ENCODE measurements at regions not wholly inside any gene's neighbourhood (a gene's known extent, or its start where the extent isn't known, plus 50 kb on each side); places are given as distances from the start of the nearest gene placed in this dataset.

DNA sequence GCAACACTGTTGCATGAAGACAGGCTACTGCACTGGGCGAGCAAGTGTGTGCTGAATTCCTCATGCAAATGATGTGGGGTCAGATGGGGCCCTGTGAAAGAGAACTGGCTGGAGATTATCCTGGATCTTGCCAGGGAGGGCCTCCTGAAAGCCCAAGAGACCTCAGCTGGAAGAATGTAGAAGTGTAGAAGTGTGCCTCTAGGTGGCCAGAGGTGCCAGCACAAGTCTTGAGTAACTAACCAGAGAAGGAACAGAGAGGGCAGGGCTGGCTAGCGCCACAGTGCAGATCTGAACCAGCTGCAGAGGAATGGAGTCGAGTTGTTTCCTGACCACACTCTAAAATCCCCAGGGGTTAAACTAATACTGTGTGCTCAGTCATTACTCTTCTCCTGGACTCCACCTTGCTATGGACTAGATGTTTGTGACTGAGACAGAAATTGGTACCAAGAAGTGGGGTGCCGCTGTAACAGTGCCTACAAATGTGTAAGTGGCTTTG lies 399.3 kb downstream of the LRATD1 start:
- H3K27me3 Mint-ChIP-seq: peaks cover 22% of the 10 kb centered on the region
- DNase-seq: no peak
- no peaks in the 10 kb centered on the region for H3K9me3 Mint-ChIP-seq
- no peak overlapping the region for H3K4me3 Mint-ChIP-seq
- H3K4me1 Mint-ChIP-seq: no peaks in the 10 kb centered on the region
- CTCF ChIA-PET: no interaction called here
- H3K27ac Mint-ChIP-seq: no peak overlapping the region
- no peaks in the 10 kb centered on the region for H3K36me3 Mint-ChIP-seq

DNA sequence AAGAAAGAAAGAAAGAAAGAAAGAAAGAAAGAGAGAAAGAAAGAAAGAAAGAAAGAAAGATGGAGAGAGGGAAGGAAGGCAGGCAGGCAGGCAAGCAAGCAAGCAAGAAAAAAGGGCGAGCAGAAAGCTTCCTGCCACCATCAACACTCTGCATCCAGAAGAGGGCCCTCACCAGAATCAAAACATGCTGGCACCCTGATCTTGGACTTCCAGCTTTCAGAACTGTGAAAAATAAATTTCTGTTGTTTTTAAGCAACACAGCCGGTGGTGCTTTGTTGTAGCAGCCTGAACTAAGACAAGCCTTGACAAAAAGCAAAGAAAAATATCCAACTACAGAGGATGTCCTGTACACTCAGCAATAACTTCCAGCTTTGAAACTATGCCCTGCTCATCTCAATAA lies 401.7 kb downstream of the LRATD1 start:
- no peaks in the 10 kb centered on the region for H3K9me3 Mint-ChIP-seq
- H3K4me1 Mint-ChIP-seq: no peaks in the 10 kb centered on the region
- CTCF ChIA-PET: no interaction called here
- DNase-seq: no peak
- H3K4me3 Mint-ChIP-seq: no peak overlapping the region
- no peak overlapping the region for H3K27ac Mint-ChIP-seq
- H3K27me3 Mint-ChIP-seq: peaks cover 22% of the 10 kb centered on the region
- H3K36me3 Mint-ChIP-seq: no peaks in the 10 kb centered on the region

DNA sequence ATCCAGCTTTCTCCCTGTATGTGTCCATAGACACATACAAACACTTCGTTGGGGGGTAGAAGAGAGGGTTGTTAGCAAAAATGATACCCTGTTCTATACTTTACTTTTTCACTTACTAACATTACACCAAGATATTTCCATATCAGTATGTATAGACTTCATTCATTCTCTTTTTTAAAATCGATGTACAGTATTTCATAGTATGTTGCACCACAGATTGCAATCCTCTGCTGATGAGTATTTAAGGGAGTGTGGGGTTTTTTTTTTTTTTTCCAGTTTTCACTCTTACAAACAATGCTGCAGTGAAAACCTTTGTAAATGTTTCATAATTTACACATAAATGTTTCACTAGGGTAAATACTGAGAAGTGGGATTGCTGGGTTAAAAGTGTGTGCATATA lies 402.3 kb downstream of the LRATD1 start:
- H3K27me3 Mint-ChIP-seq: peaks cover 22% of the 10 kb centered on the region
- no peaks in the 10 kb centered on the region for H3K4me1 Mint-ChIP-seq
- H3K9me3 Mint-ChIP-seq: no peaks in the 10 kb centered on the region
- DNase-seq: no peak
- no peak overlapping the region for H3K27ac Mint-ChIP-seq
- CTCF ChIA-PET: no interaction called here
- no peaks in the 10 kb centered on the region for H3K36me3 Mint-ChIP-seq
- H3K4me3 Mint-ChIP-seq: no peak overlapping the region

DNA sequence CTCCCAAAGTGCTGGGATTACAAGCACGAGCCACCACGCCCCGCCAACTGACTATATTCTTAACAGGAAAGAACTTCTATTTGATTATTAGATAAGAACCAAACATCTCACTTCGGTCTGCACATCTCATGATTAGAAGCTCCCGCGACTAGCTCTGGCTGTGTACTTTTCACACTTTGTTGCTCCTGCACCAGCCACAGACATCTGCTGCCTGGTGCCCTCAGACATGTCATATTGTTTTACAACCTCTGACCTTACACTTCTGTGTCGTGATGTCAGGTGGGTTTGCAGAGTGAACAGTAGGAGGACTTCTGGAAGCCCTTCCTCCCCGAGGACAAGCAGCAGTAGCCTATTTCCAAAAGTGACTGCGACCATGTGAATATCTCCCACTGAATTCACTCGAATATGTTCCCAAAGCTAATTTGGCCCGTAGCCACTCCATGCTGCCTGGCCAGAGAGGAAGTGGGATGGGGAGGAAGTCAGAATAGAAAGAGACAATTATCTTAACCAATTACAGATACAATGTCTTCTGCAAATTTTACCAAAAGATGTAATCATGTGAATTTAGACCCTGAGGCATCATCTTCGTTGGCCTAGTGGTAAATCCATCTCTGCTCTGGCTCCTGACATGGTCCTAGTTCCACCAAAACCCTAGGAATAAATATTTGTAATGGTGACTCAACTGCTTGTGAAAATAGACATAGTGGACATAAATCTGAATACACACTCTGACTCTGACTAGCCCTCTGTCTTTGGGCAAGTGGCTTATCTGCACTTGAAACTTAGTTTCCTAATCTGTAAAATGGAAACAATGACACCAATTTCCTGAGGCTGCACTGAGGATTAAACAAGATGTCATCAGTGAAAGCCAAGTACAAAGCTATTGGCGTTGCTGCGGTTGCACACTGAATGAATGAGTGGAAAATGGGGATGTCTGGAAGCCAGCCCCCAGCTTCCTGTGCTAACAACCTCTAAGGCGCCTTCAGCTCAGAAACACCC lies 406.1 kb downstream of the LRATD1 start:
- CTCF ChIA-PET: no interaction called here

DNA sequence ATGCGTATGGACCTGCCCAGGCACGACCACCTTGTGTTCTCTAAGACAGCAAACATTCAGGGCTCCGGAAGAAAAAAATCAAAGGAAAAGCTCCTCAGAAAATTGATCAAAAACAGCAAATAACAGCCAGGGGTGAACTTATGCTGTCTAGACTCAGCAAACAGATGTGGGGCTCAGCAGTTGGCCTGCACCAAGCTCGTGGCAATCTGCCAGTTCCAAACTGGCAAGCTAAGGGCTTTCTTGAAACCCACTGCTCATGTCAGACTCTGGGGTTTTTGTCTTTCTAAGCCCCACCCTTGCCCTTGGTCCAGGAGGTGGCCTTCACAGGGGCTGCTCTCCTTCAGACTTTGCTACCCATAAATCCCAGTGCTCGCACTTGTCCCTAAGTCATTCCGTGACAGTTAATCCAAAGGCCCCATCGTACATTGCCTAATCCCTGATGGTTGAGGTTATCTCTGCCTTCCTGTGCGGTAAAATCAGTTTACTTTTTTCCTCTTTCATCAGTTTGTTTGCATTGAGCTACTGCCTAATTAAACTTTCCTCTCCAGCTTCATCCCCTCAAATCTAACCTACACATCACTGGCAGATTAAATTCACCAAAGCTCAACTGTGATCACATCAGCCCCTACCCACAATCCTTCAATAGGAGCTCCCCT lies 408.0 kb downstream of the LRATD1 start:
- no peak for DNase-seq
- no peaks in the 10 kb centered on the region for H3K4me1 Mint-ChIP-seq
- H3K9me3 Mint-ChIP-seq: no peaks in the 10 kb centered on the region
- H3K27ac Mint-ChIP-seq: no peak overlapping the region
- CTCF ChIA-PET: no interaction called here
- no peak overlapping the region for H3K4me3 Mint-ChIP-seq
- H3K27me3 Mint-ChIP-seq: peaks cover 7% of the 10 kb centered on the region
- H3K36me3 Mint-ChIP-seq: no peaks in the 10 kb centered on the region

More for the DNA sequence above, 406.1 kb downstream of the LRATD1 start:
- Mint-ChIP-seq H3K9me3 (no peaks in the 10 kb centered on the region), H3K27me3 (peaks cover 9% of the 10 kb centered on the region), H3K27ac (no peak overlapping the region), H3K4me3 (no peak overlapping the region), H3K4me1 (no peaks in the 10 kb centered on the region), H3K36me3 (no peaks in the 10 kb centered on the region)
- no peak for DNase-seq

DNA sequence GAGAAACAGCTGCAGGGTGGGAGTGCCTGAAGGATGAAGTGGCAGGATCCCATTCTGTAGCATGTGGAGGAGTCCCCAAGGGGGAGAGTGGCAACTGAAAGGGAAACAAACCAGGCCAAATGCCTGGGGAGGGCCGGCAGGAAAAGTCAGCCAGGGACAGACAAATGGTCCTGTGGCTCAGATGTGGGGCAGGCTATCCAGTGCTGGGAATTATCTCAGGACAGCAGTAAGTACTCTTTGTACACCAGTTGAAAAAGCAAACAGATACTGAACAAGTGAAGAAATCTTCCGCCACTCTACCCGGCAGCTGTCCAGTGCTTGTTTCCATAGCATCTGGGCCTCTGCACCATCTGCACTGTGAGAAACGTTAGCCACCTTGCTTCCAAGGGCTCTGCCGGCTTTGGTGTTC lies 408.9 kb downstream of the LRATD1 start:
- no peak for DNase-seq
- CTCF ChIA-PET: no interaction called here
- no peaks in the 10 kb centered on the region for H3K4me1 Mint-ChIP-seq
- H3K4me3 Mint-ChIP-seq: no peak overlapping the region
- no peaks in the 10 kb centered on the region for H3K9me3 Mint-ChIP-seq
- no peak overlapping the region for H3K27ac Mint-ChIP-seq
- no peaks in the 10 kb centered on the region for H3K36me3 Mint-ChIP-seq
- peaks cover 7% of the 10 kb centered on the region for H3K27me3 Mint-ChIP-seq

DNA sequence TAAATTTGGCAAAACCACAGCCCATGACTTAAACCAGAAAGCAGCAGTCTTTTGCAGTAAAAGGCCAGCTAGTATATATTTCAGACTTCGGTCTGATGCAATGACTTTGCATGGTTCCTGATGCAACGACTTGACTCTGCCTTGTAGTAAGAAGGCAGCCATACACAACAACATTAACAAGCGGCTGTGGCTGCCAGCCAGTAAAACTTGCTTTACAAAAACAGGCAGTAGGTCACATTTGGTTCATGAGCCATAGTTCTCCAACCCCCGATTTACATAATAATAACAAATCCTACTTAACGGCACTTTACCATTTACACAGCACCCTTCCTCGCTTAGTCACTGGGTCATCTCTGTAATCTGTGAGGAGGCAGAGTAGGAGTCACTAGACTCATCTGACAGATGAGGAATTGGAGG lies 410.3 kb downstream of the LRATD1 start:
- CTCF ChIA-PET: no interaction called here
- DNase-seq: no peak

DNA sequence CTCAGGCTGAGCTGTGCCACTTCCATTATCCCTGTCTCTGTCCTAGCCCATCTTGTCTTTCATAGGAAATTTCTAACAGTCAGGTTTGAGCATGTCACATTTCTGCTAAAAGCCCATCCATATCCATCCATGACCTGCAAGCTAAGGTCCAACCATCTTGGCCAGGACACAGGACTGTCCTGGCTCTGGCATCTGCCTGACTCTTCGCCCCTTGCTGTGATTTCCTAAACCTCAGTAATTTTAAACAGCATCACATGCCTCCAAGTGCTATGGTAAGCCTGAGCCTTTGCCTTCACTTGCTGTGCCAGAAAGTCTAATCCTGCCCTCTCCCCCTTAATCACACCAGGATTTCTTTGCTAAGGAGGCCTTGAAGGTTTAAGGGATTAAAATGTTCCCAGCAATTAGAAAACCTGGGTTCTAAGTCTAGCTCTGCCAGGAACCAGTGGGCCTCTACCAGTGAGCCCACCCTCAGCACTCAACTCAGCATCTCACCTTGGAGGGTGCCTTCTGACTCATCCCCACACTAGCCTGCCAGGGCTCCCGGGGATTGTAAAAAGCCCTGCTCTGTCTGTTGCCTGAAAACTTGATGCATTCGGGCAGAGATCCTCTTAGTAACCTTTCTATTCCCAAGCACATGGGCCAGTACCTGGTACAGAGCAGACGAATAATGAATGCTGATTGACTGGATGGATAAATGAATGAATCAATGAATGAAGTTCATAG lies 411.0 kb downstream of the LRATD1 start:
- H3K36me3 Mint-ChIP-seq: no peaks in the 10 kb centered on the region
- H3K4me3 Mint-ChIP-seq: no peak overlapping the region
- H3K4me1 Mint-ChIP-seq: no peaks in the 10 kb centered on the region
- H3K27ac Mint-ChIP-seq: no peak overlapping the region
- DNase-seq: no peak
- no peaks in the 10 kb centered on the region for H3K9me3 Mint-ChIP-seq
- H3K27me3 Mint-ChIP-seq: peaks cover 7% of the 10 kb centered on the region
- CTCF ChIA-PET: no interaction called here

More for the DNA sequence above, 410.3 kb downstream of the LRATD1 start:
- H3K4me3 Mint-ChIP-seq: no peak overlapping the region
- H3K9me3 Mint-ChIP-seq: no peaks in the 10 kb centered on the region
- H3K4me1 Mint-ChIP-seq: no peaks in the 10 kb centered on the region
- H3K27ac Mint-ChIP-seq: no peak overlapping the region
- peaks cover 7% of the 10 kb centered on the region for H3K27me3 Mint-ChIP-seq
- no peaks in the 10 kb centered on the region for H3K36me3 Mint-ChIP-seq

DNA sequence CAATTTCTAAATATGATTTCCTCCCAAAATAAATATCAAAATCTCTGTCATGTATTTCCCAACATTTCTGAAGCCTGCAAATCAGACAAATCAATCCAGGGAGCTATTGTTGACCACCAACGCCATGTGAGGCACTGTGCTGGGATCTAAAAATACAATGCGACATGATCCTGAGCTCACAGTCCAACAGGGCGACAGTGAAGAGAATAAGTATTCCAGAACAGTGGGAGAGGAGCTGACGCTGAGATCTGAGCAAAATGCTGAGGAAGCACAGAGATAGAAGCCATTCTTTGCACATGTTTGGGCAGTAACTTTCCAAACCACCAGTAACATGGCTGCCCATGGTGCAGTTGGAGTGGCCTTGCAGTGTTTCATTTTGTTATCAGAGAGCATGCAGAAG lies 412.5 kb downstream of the LRATD1 start:
- no peak overlapping the region for H3K27ac Mint-ChIP-seq
- no peaks in the 10 kb centered on the region for H3K36me3 Mint-ChIP-seq
- CTCF ChIA-PET: no interaction called here
- no peak for DNase-seq
- no peaks in the 10 kb centered on the region for H3K4me1 Mint-ChIP-seq
- no peak overlapping the region for H3K4me3 Mint-ChIP-seq
- peaks cover 12% of the 10 kb centered on the region for H3K27me3 Mint-ChIP-seq
- H3K9me3 Mint-ChIP-seq: no peaks in the 10 kb centered on the region

DNA sequence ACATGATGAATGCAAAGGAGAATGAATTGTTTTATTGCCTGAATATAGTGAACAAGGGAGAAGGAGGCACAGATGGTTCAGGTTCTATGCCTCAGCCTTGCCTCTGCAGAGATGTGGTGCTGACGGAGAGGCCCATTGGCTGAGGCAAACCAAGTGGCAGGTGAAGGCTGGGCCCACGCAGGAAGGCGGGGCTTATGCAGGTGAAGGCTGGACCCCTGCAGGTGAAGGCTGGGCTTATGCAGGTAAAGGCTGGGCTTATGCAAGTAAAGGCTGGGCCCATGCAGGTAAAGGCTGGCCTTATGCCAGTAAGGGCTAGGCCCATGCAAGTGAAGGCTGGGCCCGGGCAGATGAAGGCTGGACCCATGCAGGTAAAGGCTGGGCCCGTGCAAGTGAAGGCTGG lies 414.7 kb downstream of the LRATD1 start:
- Mint-ChIP-seq H3K27me3 (peaks cover 12% of the 10 kb centered on the region), H3K27ac (no peak overlapping the region), H3K4me1 (no peaks in the 10 kb centered on the region), H3K9me3 (no peaks in the 10 kb centered on the region), H3K36me3 (no peaks in the 10 kb centered on the region), H3K4me3 (no peak overlapping the region)
- no peak for DNase-seq
- CTCF ChIA-PET: no interaction called here

DNA sequence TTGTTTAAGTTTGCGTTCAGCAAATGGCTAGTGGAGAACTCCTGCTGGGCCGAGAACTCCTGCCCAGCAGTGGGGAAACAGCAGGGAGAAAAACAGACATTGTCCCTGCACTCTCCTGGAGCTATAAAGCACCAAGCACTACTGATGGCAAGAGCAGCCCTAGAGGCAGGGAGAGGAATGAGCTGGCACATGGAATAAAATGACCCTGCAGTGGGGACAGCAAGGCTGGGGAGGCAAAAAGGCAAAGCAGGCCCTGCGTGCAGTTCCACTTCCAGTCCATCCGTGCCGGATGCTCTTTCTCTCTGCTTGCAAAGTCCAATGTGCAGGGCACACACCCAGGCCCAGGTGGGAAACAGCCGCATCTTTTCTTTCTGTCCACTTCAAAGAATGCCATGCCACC lies 415.5 kb downstream of the LRATD1 start:
- H3K27me3 Mint-ChIP-seq: peaks cover 12% of the 10 kb centered on the region
- no peaks in the 10 kb centered on the region for H3K4me1 Mint-ChIP-seq
- no peak for DNase-seq
- no peak overlapping the region for H3K27ac Mint-ChIP-seq
- H3K36me3 Mint-ChIP-seq: no peaks in the 10 kb centered on the region
- CTCF ChIA-PET: interaction anchor here (1.8 kb wide), 1 partner anchor 10 kb away, joined by 5 read pairs; no protein-coding TSS in a partner anchor
- H3K4me3 Mint-ChIP-seq: no peak overlapping the region
- H3K9me3 Mint-ChIP-seq: no peaks in the 10 kb centered on the region

DNA sequence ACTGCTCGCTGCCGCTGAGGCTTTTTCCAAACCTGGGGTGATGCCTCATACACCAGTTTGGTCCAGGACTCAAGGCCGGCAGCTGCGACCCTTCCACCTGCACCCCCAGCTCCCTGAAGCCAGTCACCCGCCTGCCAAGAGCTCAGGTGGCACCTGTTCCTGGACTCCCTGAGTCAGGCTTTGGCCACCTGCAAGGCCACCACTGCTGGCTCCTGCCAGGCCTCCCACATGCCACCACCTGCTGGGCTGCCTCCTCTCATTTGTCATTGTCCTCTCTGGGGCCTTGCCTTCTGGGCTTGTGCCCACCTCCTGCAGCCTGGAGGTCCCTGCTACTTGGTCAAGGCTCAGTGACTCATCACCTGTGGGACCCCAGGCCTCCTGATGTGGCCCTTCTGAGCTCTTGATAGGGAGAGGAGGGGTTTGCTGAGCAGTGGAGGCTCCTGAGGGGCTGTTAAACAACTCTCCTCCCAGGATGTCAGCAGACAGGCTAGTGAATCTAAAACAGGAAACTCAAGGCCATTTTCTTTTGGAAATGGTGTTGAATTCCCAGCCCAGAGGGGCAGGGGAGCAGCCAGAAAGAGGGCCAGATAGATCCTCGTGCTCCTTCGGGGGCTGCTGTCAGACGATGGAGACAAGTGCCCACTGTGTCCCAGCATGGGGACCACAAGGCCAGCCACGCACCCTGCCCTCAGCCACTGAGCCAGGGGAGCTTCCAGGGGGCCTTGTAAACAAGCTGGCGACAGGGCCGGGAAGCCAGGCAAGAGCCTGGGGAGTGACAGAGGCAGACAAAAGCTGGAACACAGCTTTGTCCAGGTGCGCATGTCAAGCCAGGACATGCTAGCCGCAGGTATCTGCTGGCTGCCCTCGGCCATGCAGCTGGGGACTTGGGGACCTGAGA lies 416.8 kb downstream of the LRATD1 start:
- peaks cover 8% of the 10 kb centered on the region for H3K27me3 Mint-ChIP-seq
- H3K4me3 Mint-ChIP-seq: no peak overlapping the region
- H3K9me3 Mint-ChIP-seq: no peaks in the 10 kb centered on the region
- H3K27ac Mint-ChIP-seq: no peak overlapping the region
- CTCF ChIA-PET: interaction anchor here (1.8 kb wide), 1 partner anchor 9 kb away, joined by 5 read pairs; no protein-coding TSS in a partner anchor
- H3K4me1 Mint-ChIP-seq: no peaks in the 10 kb centered on the region
- no peak for DNase-seq
- H3K36me3 Mint-ChIP-seq: no peaks in the 10 kb centered on the region

DNA sequence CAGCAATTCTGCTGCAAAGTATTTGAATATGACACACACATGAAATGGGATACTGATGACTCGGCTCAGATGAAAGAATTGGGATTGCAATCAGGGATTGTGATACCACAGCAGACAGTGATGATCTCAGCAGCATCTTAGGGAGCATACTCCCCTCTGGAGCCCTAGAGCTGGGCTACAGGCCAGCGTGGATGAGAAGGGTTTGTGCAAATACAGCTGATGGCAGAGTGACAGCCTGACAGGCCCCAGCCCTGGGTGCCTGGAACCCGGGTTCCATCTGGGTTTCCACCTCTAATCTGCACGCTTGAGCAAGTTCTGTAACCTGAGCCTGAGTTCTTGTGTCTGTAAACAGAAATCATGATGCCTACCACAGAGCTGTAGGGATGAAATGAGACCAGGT lies 418.0 kb downstream of the LRATD1 start:
- H3K27me3 Mint-ChIP-seq: peaks cover 5% of the 10 kb centered on the region
- no peak overlapping the region for H3K4me3 Mint-ChIP-seq
- DNase-seq: no peak
- H3K4me1 Mint-ChIP-seq: no peaks in the 10 kb centered on the region
- no peaks in the 10 kb centered on the region for H3K36me3 Mint-ChIP-seq
- no peak overlapping the region for H3K27ac Mint-ChIP-seq
- no peaks in the 10 kb centered on the region for H3K9me3 Mint-ChIP-seq
- CTCF ChIA-PET: no interaction called here

All from activated naive CD4-positive, alpha-beta T cell treated with anti-CD3 and anti-CD28 coated beads, Interleukin-2, amount 10 ng/mL, durations not matched to agents 7 days and 5 days (primary cell).